ENCODE measurements at regions not wholly inside any gene's neighbourhood (a gene's known extent, or its start where the extent isn't known, plus 50 kb on each side); places are given as distances from the start of the nearest gene placed in this dataset.
"Not testable (repeated sequence)": the region's sequence is repeated elsewhere in the genome, so short reads cannot be mapped to it uniquely, and the experiment has no call there.

DNA sequence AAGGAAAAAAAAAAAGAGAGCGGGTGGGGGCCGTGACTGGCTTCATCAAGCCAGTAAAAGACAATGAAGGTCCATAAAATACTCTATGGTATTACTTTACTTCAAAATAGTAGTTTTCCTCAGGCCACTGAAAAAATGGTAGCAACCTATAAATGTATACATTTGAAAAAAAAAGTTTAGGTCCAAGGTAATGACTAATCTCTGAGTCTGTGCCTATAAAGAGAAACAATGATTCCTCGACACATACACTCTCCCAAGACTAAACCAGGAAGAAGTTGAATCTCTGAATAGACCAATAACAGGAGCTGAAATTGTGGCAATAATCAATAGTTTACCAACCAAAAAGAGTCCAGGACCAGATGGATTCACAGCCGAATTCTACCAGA, 84.5 kb upstream of the SIRPG start:
- DNase-seq: not testable (repeated sequence)

DNA sequence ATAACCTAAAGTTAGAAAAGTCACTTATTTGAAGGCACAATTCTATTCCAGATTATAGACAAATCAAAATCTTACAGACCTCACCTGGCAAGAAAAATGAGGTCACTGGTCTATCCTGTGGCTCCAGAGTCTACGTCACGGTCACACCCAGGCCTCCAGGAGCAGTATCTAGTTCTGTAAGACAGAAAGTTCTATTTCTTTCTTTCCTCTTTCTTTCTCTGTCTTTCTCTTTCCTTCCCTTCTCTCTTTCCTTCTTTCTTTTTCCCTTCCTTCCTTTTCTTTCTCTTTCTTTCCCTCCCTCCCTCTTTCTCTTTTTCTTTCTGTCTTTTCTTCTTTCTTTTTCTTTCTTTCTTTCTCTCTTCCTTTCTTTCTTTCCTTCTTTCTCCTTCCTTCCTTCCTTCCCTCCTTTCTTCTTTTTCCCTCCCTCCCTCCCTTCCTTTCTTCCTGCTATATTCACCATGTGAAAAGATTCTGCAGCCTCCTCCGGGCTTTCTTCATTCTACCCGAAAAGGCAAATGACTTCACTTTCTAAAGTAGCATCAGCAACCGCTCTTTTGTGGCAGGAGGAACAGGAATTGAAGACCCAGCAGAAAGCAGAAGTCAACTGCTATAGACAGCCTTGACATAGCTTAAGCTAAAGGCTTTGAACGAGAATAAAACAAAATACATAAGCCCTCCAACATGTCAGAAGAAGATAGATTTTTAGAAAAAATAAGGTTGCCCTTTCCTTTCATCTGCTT, 83.9 kb upstream of the SIRPG start:
- DNase-seq: no peak

DNA sequence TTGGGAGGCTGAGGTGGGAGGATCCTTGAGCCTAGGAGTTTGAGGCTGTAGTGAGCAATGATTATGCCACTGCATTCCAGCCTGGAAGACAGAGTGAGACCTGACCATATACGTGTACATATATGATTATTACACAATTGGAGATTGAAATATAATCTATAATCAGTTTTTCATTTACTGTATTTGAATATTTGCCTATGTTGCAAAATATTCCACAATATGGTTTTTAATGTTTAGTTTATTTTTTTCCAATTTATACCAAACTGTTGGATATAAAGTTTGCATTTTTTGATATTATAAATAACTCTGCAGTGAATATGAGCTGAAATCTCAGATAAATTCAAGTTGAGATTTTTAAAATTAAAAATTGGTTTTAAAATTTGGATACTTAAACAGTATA, 79.6 kb upstream of the SIRPG start:
- no peak for DNase-seq

DNA sequence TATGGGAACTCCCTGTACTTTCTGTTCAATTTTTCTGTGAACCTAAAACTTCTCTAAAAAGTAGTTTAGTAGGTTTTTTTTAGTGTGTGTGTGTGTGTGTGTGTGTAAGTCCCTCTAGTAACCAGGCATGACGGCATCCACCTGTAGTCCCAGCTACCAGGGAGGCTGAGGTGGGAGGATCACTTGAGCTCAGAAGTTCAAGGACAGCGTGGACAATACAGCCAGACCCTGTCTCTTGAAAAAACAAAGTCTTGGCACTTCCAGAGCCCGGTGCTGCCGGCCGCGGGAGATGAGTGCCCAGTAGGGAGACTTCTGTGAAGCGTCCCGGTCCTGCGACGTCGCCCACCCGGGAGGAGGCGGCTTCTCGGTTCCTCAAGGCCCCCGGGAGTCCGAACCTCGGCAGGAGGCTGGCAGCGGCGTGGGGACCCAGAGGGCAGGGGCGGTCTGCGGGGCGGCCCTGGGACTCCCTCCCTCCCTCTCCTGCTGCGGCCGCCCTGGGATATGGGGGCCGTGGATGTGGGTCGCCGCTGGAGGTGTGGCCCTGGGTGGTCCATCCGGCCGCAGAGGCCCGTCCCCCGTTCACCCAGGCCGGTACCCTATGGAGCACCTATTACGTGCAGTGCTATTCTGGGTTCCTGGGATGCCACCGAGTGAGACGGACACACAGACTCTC, 78.0 kb upstream of the SIRPG start:
- no peak for DNase-seq

DNA sequence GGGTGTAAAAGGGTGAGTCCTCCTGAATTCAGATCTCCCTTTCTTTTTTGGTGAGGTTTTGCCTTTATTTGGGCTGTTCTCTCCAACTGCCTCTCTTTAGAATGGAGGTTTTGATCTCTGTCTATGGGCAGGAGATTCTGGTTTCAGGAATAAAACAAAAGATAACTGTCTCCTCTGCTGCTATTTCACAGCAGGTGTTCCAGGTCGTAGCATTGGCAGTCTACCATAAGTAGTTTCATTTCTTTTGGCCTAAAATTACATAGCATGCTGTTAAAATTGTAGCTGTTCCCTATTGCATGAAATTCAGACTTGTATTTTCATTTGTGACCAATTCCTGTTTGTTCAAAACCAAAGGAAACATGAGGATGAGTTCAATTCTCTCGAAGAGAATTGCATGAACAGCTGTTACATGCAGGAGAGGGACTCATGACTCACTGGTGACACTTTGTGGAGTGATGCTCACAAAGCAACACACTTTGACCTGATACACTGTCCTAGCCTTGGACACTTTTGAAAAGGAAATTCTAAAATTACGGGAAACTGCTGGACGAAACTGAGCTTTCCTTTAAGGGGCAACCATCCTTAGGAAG, 76.8 kb upstream of the SIRPG start:
- DNase-seq: no peak

DNA sequence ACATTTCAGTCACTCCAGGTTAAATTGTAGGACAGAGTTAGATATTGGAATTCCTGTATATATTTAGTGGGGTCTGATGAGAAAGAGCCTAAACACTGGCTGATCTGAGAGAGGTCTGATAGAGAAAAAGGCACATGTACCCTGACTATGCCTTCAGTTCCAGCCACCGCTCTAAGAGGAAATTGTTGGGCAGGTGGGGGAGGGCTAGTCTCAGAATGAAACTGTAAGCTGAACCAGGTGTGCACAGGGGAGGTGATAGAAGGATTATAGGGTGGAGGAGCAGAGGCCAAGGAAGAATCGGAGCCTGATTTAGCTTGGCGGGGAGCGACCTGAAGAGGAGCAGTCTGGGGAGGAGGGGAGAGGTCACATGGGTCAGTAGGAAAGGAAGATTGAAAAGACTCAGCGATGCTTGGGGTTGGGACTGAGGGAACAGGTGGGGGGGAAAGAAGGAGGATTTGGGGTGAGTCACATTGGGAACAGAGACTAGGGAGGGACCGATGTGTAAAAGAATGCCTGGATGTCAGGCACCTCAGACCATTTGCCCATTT, 74.3 kb upstream of the SIRPG start:
- DNase-seq: not testable (repeated sequence)

DNA sequence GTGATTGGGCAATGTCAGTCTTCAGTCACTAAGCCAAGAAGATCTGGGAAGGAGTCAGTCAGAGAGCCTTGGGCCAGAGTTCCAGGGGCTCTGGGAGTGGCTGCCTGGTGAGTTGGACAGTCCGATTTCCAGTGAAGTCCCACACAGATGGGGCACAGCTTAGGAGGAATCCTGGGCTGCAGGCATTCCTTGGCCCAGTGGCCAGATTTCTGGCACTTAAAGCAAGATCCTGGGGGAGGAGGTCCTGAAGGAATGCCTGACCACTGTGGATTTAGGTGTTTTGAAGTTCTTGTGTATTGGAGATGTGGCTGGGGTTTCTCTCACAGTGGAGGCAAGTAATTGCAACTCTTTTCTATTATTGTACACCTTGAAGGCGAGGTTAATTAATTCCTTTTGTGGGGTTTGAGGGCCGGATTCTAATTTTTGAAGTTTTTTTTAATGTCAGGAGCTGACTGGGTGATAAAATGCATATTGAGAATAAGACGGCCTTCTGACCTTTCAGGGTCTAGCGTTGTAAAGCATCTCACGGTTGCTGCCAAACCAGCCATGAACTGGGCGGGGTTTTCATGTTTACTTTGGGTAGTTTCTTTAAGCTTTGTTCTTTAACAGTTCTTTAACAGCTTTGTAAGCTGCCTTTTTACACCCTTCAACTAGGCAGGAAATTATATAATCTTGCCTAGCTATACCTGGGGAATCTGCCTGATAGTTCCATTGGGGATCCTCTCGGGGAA, 73.6 kb upstream of the SIRPG start:
- not testable (repeated sequence) for DNase-seq

DNA sequence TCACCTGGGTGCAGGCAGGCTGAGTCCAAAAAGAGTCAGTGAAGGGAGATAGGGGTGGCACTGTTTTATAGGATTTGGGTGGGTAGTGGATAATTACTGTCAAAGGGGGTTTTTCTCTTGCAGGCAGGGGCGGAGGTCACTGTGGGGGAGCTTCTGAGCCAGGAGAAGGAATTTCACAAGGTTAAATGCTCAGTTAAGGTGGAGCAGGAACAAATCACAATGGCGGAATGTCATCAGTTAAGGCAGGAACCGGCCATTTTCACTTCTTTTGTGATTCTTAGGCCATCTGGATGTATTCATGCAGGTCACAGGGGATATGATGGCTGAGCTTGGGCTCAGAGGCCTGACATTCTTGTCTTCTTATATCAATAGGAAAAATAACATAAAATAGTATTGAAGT, 69.7 kb upstream of the SIRPG start:
- DNase-seq: not testable (repeated sequence)

DNA sequence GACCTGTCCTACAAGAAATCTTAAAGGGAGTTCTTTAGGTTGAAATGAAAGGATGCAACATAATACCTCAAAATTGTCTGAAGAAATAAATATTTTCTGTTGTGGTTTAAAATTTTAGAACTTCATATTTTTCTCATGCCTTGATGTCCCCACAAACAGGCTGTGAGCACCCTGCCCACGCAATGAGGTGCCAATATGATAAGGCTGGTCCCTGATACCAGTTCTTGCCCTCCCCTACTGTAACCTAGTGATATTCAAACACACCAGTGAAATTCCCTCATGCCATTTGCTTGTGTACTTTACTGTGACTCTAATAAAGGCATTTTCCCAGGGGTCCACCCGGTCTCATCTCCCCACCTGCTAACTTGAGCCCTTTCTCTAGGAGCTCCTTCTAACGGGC, 67.3 kb upstream of the SIRPG start:
- DNase-seq: no peak

DNA sequence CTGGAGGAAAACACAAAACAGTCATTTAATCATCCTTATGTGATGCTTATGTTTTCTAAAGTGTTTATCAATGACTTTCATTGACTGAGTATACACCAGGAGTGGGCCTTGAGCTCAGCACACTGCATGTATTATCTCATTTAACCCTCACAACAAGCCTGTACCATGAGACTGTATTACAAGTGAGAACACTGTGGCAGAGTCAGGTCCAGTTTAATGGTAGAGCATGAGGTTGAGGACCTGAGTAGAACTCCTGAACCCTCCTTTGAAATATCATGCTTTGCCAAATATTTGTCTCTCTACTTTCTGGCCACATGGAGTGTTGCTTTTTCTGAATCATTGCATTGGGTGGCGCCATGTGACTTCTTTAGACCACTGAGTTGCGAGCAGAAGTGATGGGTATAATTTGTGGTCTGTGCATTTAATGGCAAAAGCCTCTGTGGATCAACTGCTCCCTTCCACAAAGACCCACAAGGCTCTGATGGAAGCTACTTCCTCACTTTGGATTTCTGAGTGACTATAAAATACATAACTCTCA, 65.0 kb upstream of the SIRPG start:
- no peak for DNase-seq

DNA sequence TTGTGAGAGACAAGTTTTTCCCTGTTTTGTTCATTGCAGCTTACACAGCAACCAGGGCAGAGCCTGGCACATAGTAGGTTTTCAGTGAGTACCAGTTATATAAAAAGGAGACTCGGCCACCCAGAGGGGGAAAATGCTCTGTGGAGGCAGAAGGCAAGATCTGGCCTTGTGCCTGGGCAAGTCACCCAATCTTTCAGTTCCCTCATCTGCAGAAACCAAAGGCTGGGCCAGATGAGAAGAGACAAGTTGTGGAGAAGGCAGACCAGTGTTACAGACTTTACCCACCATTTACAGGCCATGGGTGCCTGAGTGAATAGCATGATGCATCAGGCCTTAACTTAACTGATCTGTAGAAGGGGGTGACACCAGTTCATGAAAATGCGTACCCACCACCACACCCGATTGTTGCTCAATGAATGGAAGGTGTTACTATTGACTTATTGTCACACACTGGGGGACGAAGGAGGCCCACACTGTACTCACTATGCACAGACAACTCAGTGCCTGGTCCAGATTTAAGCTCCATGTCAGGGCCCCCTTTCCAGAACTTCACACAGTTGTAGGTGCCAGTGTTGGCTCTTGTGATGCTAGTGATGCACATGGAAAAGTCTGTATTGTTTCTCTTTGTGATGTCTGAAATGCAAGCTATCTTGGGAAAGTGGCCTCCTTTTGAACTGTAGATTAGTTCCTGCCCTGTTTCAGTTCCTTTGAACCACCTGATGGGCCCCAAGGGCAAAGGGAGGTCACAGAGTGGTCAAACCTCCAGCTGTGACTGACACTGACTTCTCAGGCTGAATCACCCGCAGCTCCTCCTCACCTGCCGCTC, 64.3 kb upstream of the SIRPG start:
- no peak for DNase-seq

DNA sequence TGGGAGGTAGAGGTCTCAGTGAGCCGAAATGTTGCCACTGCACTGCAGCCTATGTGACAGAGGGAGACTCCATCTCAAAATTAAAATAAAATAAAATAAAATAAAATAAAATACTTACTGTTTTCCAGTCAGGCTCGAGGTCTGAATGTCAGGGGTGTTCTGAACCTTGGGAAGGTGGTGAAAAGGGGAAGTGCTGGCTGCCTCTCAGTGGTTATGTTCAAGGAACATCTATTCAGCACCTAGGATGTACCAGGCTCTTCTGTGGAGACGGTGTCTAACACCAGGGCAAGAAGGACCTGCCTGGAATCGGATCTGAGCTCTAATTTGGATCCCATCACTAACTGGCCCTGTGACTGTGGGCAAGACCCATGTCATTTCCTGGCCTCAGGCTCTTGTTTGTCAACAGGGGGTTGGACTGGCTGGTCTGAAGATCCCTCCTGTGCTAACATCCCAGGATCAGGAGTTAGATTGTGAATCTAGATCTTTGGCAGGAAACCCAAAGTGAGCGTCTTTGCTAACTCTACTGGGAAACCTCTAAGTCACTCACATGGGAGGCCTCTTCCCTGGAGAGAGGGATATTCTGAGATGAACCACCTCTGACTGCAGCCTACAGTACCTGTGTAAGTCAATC, 63.4 kb upstream of the SIRPG start:
- DNase-seq: no peak

DNA sequence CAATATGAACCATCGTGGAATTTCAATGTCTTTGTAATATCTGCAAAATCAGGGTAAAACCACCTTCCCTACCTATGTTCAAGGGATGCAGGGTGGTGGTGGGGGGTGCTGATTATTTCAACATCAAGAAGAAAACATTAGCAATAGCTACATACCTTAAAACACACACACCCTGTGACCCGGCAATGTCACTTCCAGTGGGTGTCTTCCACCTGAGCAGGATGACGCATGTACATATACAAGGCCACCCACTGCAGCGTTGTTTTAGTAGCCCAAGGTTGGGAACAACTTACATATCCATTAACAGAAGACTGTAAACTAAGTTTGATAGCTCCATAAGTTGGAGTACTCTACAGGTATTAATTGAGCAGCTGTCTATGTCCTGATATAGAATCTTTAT, 62.6 kb upstream of the SIRPG start:
- DNase-seq: no peak

DNA sequence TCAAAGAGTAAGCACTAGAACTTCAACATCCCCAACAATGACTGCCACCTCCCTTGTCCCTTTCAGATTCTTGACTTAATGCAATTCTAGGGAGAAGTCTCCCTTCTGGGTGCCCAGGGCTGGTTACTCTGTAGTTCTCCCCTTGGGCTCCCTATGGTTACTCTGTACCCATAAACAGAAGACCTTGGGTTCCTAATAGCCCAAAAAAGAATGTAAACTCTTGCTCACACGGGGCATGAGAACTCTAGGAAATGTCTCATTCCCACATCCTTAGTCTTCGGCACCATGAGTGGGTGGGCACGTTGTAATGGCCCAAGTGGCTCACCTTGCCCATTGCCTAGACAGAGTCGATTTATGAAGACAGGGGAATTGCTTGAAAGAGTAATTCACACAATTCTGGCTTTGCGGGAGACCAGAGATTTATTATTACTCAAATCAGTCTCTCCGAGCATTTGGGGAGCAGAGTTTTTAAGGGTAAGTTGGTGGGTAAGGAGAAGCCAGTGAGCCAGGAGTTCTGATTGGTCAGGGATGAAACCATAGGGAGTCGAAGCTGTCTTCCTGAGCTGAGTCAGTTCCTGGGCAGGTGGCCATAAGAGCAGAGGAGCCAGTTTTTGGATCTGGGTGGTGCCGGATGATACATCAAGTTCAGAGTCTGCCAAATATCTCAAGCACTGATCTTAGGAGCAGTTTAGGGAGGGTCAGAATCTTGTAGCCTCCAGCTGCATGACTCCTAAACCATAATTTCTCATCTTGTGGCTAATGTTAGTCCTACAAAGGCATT, 61.2 kb upstream of the SIRPG start:
- no peak for DNase-seq

DNA sequence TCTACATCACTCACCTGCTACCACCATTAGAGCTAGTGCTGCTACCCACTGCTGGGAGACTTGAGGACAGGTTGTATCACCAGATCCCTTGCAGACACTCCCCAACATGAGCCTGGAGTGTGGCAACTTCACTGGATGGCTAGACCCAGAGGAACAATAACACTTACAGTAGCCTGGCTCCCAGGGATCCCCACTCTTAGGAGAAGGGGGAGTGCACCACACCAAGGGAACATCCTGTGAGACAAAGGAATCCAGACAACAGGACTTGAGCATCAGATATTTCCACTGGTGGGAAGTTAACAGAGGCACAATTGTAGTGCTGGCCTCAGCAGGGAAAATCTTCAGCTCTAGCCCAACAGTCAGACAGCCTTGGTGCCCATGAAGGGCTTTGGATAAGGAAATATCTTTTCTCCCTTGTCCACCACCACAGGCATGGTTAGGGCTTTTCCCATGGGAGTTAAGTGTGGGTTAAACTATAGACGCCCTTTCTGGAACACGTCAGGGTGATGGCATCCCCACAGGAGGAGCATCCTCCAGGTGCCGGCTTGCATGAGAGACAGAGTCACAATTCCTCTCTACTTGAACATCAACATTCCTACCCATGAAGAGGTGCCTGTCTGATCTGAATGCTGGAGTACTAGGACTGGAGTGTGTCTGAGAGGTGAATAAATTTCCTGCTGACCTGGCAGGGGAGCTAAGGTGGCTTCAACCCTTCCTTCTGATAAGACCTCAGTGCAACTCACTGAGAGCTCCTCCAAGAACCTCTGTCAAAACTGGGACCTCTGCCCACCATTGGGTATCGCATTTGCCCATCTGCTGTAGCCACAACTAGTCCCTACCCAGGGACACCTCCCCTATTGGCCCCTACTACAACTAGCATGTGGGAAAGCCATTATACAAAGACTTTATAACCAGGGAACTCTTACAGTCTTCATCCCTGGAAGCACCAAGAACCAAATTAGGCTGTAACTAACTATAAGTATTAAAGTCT, 55.4 kb upstream of the SIRPG start:
- DNase-seq: no peak

DNA sequence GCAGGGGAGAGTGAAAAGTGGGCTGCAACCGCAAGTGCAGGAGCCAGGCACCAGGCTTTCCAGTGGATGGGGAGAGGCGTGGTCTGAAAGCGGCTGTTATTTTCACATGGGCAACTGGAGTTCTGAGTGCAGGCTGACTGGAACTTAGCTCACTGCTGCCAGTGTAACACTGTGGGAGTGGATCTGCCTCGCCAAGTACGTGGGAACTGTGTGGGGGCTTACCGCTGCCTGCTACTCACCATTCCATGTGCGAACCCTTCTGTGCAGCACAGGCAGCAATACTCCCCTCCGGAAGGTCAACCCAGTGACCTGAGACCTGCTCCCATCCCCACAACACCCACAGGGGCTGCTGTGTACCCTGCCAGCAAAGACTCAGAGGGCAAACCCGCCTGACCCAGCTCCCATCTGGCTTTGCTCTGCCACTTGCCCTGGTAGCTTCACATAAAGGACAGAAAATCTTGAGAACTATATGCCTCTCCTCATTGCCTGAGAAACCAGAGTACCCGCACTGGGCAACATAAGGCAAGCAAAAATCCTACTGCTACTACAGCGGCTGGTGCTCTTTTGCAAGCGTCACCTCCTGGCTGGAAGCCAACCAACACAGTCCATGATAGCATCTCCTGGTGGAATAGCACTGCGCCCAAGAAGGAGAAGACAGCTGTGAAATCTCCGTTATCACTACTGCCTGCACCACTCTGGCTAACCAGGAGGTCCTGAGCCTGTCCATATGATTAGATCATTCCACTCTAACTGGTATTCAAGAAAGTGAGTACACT, 54.4 kb upstream of the SIRPG start:
- no peak for DNase-seq

DNA sequence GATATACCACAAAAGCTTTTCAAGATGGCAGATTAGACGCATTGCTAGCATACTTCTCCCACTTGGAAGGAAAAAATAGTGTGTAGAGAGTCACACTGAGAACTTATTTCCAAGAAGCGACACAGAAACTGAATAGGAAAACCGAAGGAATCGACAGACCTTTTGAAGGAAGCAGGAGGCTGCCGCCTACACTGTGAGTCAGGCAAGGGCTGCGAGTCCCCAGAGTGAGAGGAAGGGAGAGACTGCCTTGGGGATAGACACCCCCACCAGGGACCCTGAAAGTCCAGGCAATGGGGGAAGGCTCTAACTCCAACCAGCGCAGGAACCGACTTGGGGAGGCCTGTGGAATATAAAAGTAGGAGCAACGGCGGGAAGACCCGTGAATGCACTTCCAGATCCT, 53.7 kb upstream of the SIRPG start:
- DNase-seq: no peak

DNA sequence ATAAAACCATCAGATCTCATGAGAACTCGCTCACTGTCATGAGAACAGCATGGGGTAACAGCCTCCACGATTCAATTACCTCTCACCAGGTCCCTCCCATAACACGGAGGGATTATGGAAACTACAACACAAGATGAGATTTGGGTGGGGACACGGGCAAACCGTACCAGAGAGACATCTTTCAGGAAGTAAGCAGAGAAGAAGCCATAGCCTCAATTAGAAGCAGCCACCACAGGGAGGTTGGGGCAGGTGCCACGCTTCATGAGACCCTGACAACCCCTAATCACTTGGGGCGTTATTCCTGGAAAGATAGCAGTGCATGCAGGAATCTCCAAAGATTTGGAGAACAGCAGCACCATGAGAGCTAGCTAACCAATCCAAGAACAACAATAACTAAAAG, 52.9 kb upstream of the SIRPG start:
- DNase-seq: no peak

Data from NCI-H1417 treated with DMSO at 0.1 percent for 48 hours (cell line).